RWPE2 (cell line): ENCODE measurements at regions not wholly inside any gene's neighbourhood (a gene's known extent, or its start where the extent isn't known, plus 50 kb on each side); places are given as distances from the start of the nearest gene placed in this dataset.

Source experiments
- ATAC-seq: fragments of 200-7000 bp; cut with Tn5 transposase; 3 replicates; pipeline ENCODE4 v1.9.1; 2021; ENCODE audit warnings: low read depth
- DNase-seq: peaks from one replicate; pipeline ENCODE4 v3.0.0-alpha.2; 2020; ENCODE audit warnings: low spot score
- H3K27ac ChIP-seq: fragments of 450-650 bp; 2 replicates; pipeline ENCODE4 v1.5.1; 2017; ENCODE audit warnings: mild to moderate bottlenecking; ENCODE audit not compliant: poor library complexity, severe bottlenecking
- H3K27me3 ChIP-seq: fragments of 250-450 bp; sonication (Bioruptor Pico); 2 replicates; pipeline ENCODE4 v1.5.1; 2021; ENCODE audit warnings: mild to moderate bottlenecking, moderate library complexity; ENCODE audit not compliant: insufficient read depth, poor library complexity, severe bottlenecking
- H3K36me3 ChIP-seq: fragments of 250-450 bp; sonication (Bioruptor Pico); 2 replicates; pipeline ENCODE4 v1.5.1; 2020; ENCODE audit warnings: low read depth, mild to moderate bottlenecking, moderate library complexity
- H3K4me1 ChIP-seq: fragments of 250-450 bp; sonication (Bioruptor Pico); 2 replicates; pipeline ENCODE4 v1.5.1; 2021; ENCODE audit warnings: mild to moderate bottlenecking, moderate library complexity; ENCODE audit not compliant: insufficient read depth, poor library complexity, severe bottlenecking
- H3K4me3 ChIP-seq: fragments of 250-450 bp; sonication (Bioruptor Pico); 2 replicates; pipeline ENCODE4 v1.5.1; 2021; ENCODE audit warnings: mild to moderate bottlenecking, moderate library complexity; ENCODE audit not compliant: severe bottlenecking
- H3K9me3 ChIP-seq: fragments of 250-450 bp; sonication (Bioruptor Pico); 2 replicates; pipeline ENCODE4 v1.5.1; 2021; ENCODE audit warnings: mild to moderate bottlenecking, moderate library complexity; ENCODE audit not compliant: severe bottlenecking
- TF ChIP-seq, protein P1 (sequence below): fragments of 450-650 bp; IDR thresholded peaks from one replicate; pipeline ENCODE4 v1.5.1; 2017; ENCODE audit warnings: mild to moderate bottlenecking, moderate library complexity; ENCODE audit not compliant: poor library complexity, severe bottlenecking

DNA sequence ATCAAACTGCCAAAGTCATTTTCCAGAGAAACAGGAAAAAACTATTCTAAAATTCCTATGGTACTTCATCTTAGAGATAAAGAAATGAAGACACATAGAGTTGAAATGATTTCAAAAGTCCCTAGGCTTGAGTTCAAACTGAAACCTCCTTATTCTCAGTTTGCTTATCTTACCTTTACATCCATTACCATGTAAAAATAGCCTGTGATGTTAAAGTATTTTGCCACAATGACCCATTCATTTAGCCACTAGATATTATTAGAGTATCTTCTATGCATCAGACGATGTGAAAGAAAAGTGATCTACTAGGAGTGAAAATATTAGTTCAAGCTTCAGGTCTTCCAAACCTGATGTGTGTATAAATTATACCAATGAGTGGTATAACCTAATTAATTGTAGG, 55.1 kb upstream of the TTC14 start:
- no peak overlapping the region for H3K4me3 ChIP-seq
- no peaks in the 10 kb centered on the region for H3K9me3 ChIP-seq
- H3K36me3 ChIP-seq: no peaks in the 10 kb centered on the region
- ATAC-seq (no peak), DNase-seq (no peak)
- H3K4me1 ChIP-seq: no peaks in the 10 kb centered on the region
- TF ChIP-seq, protein P1, sequence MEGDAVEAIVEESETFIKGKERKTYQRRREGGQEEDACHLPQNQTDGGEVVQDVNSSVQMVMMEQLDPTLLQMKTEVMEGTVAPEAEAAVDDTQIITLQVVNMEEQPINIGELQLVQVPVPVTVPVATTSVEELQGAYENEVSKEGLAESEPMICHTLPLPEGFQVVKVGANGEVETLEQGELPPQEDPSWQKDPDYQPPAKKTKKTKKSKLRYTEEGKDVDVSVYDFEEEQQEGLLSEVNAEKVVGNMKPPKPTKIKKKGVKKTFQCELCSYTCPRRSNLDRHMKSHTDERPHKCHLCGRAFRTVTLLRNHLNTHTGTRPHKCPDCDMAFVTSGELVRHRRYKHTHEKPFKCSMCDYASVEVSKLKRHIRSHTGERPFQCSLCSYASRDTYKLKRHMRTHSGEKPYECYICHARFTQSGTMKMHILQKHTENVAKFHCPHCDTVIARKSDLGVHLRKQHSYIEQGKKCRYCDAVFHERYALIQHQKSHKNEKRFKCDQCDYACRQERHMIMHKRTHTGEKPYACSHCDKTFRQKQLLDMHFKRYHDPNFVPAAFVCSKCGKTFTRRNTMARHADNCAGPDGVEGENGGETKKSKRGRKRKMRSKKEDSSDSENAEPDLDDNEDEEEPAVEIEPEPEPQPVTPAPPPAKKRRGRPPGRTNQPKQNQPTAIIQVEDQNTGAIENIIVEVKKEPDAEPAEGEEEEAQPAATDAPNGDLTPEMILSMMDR: no peak
- H3K27me3 ChIP-seq: no peaks in the 10 kb centered on the region
- H3K27ac ChIP-seq: no peak overlapping the region

DNA sequence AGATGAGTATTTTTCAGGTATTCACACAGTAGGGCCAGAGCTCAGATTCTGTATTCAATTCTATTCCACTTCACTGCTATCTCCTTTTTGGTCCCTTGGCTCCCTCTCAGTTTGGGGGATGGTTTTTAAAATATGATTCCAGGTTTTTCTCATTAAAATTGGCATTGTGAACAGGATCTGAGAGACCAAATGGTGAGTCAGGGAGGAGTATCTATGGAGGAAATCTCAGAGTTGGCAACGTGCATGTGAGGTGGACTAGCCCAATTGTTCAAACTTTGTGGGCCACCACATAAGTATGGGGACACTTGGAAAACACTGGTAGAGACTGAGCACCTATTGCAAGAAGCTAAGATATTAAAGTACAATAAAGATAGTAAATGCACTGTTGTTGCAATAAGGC, 53.9 kb upstream of the TTC14 start:
- H3K9me3 ChIP-seq: no peaks in the 10 kb centered on the region
- H3K27me3 ChIP-seq: no peaks in the 10 kb centered on the region
- no peaks in the 10 kb centered on the region for H3K36me3 ChIP-seq
- ATAC-seq (no peak), DNase-seq (no peak)
- H3K4me1 ChIP-seq: no peaks in the 10 kb centered on the region
- no peak overlapping the region for H3K4me3 ChIP-seq
- H3K27ac ChIP-seq: no peak overlapping the region
- TF ChIP-seq, protein P1: no peak
